ENCODE measurements at regions not wholly inside any gene's neighbourhood (a gene's known extent, or its start where the extent isn't known, plus 50 kb on each side); places are given as distances from the start of the nearest gene placed in this dataset.

- TF ChIP-seq, protein P1, sequence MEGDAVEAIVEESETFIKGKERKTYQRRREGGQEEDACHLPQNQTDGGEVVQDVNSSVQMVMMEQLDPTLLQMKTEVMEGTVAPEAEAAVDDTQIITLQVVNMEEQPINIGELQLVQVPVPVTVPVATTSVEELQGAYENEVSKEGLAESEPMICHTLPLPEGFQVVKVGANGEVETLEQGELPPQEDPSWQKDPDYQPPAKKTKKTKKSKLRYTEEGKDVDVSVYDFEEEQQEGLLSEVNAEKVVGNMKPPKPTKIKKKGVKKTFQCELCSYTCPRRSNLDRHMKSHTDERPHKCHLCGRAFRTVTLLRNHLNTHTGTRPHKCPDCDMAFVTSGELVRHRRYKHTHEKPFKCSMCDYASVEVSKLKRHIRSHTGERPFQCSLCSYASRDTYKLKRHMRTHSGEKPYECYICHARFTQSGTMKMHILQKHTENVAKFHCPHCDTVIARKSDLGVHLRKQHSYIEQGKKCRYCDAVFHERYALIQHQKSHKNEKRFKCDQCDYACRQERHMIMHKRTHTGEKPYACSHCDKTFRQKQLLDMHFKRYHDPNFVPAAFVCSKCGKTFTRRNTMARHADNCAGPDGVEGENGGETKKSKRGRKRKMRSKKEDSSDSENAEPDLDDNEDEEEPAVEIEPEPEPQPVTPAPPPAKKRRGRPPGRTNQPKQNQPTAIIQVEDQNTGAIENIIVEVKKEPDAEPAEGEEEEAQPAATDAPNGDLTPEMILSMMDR (IDR thresholded peaks at IDR 0.05), result no peak
- DNase-seq, result no peak
These were observed 110.0 kb downstream of the KIF26A start for GRCh38 chr14:104248203-104249055.

GRCh38 chr14:104249089-104249488 lies 110.7 kb downstream of the KIF26A start:
- no peak overlapping the region for H3K27ac Mint-ChIP-seq
- H3K4me1 Mint-ChIP-seq, result no peaks in the 10 kb centered on the region
- DNase-seq, result no peak
- H3K9me3 Mint-ChIP-seq, result peaks cover 14% of the 10 kb centered on the region
- H3K27me3 Mint-ChIP-seq (ENCODE audit: low read depth, poor library complexity), result peaks cover 8% of the 10 kb centered on the region
- H3K4me3 Mint-ChIP-seq, result no peak overlapping the region
- TF ChIP-seq, protein P1 (IDR thresholded peaks at IDR 0.05), result no peak
- H3K36me3 Mint-ChIP-seq (ENCODE audit: low read depth), result no peaks in the 10 kb centered on the region

More at GRCh38 chr14:104248203-104249055, 110.0 kb downstream of the KIF26A start:
- no peak overlapping the region for H3K27ac Mint-ChIP-seq
- peaks cover 21% of the 10 kb centered on the region for H3K9me3 Mint-ChIP-seq
- peaks cover 4% of the 10 kb centered on the region for H3K27me3 Mint-ChIP-seq (ENCODE audit: low read depth, poor library complexity)
- H3K4me3 Mint-ChIP-seq, result no peak overlapping the region
- no peaks in the 10 kb centered on the region for H3K4me1 Mint-ChIP-seq
- H3K36me3 Mint-ChIP-seq (ENCODE audit: low read depth), result no peaks in the 10 kb centered on the region

DNA sequence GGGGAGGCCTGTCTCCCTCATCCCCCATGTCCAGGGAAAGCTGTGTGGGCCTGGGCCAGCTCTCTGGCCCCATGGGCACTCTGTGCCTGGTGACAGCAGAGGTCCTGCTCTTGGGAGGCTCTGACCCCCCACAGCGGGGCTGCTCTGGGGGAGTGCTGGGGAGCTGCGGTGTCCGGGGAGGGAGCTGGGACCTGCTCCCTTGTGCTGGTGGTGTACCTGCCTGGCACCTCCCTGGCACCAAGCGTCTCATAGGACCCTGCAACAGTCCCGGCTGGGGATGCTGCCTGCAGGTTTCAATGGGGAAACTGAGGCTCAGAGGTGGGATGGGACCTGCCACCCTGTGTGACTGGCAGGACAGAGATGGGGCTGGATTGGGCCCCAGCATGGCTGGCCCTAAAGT lies 111.3 kb downstream of the KIF26A start:
- Mint-ChIP-seq H3K36me3 (ENCODE audit: low read depth) (no peaks in the 10 kb centered on the region), H3K27me3 (ENCODE audit: low read depth, poor library complexity) (peaks cover 11% of the 10 kb centered on the region), H3K4me1 (peaks cover 6% of the 10 kb centered on the region), H3K27ac (no peak overlapping the region), H3K4me3 (no peak overlapping the region), H3K9me3 (peaks cover 14% of the 10 kb centered on the region)
- TF ChIP-seq, protein P1 (IDR thresholded peaks at IDR 0.05), result no peak
- DNase-seq, result no peak

GRCh38 chr14:104250175-104250574 lies 111.8 kb downstream of the KIF26A start:
- Mint-ChIP-seq H3K36me3 (ENCODE audit: low read depth) (no peaks in the 10 kb centered on the region), H3K27me3 (ENCODE audit: low read depth, poor library complexity) (peaks cover 11% of the 10 kb centered on the region), H3K27ac (no peak overlapping the region), H3K9me3 (peaks cover 12% of the 10 kb centered on the region), H3K4me3 (no peak overlapping the region), H3K4me1 (peaks cover 7% of the 10 kb centered on the region)
- TF ChIP-seq, protein P1 (IDR thresholded peaks at IDR 0.05), result no peak
- no peak for DNase-seq

GRCh38 chr14:104252256-104253215 lies 114.1 kb downstream of the KIF26A start:
- no peak for DNase-seq
- TF ChIP-seq, protein P1 (IDR thresholded peaks at IDR 0.05), result no peak
- H3K36me3 Mint-ChIP-seq (ENCODE audit: low read depth), result no peaks in the 10 kb centered on the region
- H3K27ac Mint-ChIP-seq, result no peak overlapping the region
- peaks cover 12% of the 10 kb centered on the region for H3K4me1 Mint-ChIP-seq
- H3K4me3 Mint-ChIP-seq, result no peak overlapping the region
- peaks cover 18% of the 10 kb centered on the region for H3K27me3 Mint-ChIP-seq (ENCODE audit: low read depth, poor library complexity)
- peaks cover 3% of the 10 kb centered on the region for H3K9me3 Mint-ChIP-seq
